Transverse colon (tissue), 4 donors: ENCODE measurements at regions not wholly inside any gene's neighbourhood (a gene's known extent, or its start where the extent isn't known, plus 50 kb on each side); places are given as distances from the start of the nearest gene placed in this dataset.

Experiments used
- DNase-seq: peaks from one replicate; pipeline ENCODE4 v3.0.0-alpha.2; 2019
- H3K27ac ChIP-seq, 4 donors: fragments of 200-600 bp; sonication (generic); 2 replicates each; pipeline ENCODE4 v1.5.1; 2016 to 2018; ENCODE audit warnings: inconsistent platforms in 4 of 4
- H3K27me3 ChIP-seq: fragments of 200-600 bp; sonication (generic); 2 replicates; pipeline ENCODE4 v1.5.1; 2017; ENCODE audit warnings: inconsistent platforms
- H3K36me3 ChIP-seq, 4 donors: fragments of 200-600 bp; sonication (generic); 2 replicates each; pipeline ENCODE4 v1.5.1; 2017 to 2019; ENCODE audit warnings: inconsistent platforms in 4 of 4
- H3K4me1 ChIP-seq, 4 donors: fragments of 200-600 bp; sonication (generic); 2 replicates each; pipeline ENCODE4 v1.5.1; 2017 to 2020; ENCODE audit warnings: inconsistent platforms in 4 of 4
- H3K4me3 ChIP-seq, 4 donors: fragments of 200-600 bp; sonication (generic); 1 replicate in 1 of 4; 2 replicates in 3 of 4; pipeline versions ENCODE4 v1.5.1 to v1.6.1; 2017 to 2019; ENCODE audit warnings: inconsistent platforms in 4 of 4
- H3K9me3 ChIP-seq, 2 donors: fragments of 200-600 bp; sonication (generic); 2 replicates each; pipeline ENCODE4 v1.5.1; 2017 to 2019; ENCODE audit warnings: inconsistent platforms in 2 of 2
- CTCF ChIP-seq, 5 experiments: fragments of 200-600 bp in 3 of 5; fragments of 450-650 bp in 2 of 5; sonication (generic) in 3 of 5; IDR thresholded peaks; 1 replicate in 2 of 5; 2 replicates in 3 of 5; pipeline ENCODE4 v1.5.1; 2016 to 2017; ENCODE audit warnings: antibody characterized with exemption in 5 of 5, inconsistent platforms in 3 of 5, mild to moderate bottlenecking in 2 of 5, moderate library complexity in 1 of 5
- POLR2A ChIP-seq: fragments of 450-650 bp; IDR thresholded peaks from one replicate; pipeline ENCODE4 v1.6.1; 2016; ENCODE audit warnings: antibody characterized with exemption, mild to moderate bottlenecking, moderate library complexity
- WGBS, 2 donors: methylation state at CpG; one replicate each; pipeline ENCODE4 v1.1.5; 2018; ENCODE audit warnings: low coverage in 1 of 2; 5-methylcytosine and 5-hydroxymethylcytosine counted together
- in situ Hi-C, 4 donors: fragments of 200-750 bp; cut with MboI; loops; one replicate each; pipeline versions ENCODE4 v1.15.0 to v1.15.1; 2017; ENCODE audit warnings: low sequenced_read_pairs in 3 of 4, low pct_ligation_motif_present in 1 of 4, low pct_unique_long_range_greater_than_20kb in 1 of 4
- intact Hi-C: fragments of 100-400 bp; cut with DNase I; formaldehyde crosslinking; loops from one replicate; pipeline ENCODE4 v1.15.1; 2023; ENCODE audit warnings: low total_unique reads

DNA sequence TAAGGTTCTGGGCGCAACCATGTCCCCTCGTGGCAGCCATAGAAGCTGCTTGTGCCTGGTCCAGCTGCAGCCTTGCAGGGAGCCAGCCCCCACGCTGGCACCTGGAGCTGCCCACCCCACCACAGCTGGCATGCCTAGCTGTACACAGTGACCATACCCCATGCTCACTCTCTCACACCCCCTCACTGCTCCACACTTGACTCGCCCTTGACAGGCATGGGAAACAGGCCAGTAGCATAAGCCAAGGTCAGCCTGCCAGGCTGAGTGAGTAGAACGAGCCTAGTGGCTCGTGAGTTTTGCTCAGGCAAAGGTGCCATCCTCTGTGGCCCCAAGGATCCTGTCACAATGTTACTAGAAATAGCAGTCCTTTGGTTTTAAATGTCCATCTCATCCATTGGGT, 52.7 kb upstream of the CADM2 start:
- no peak for DNase-seq
- intact Hi-C loops (no loop called here), in situ Hi-C loops (no loop called here)
- no peaks in the 10 kb centered on the region for H3K4me1 ChIP-seq
- TF ChIP-seq CTCF (IDR thresholded peaks at IDR 0.05) (no peak), POLR2A (no peak)
- no peaks in the 10 kb centered on the region for H3K9me3 ChIP-seq
- H3K4me3 ChIP-seq = no peak overlapping the region
- no peaks in the 10 kb centered on the region for H3K36me3 ChIP-seq
- no peaks in the 10 kb centered on the region for H3K27me3 ChIP-seq
- 54% methylated on average over 6 of the region's 6 CpGs; no CpG with 5 or more reads in 1 of the 2 donors for WGBS, 2 donors
- H3K27ac ChIP-seq = no peak overlapping the region
